ENCODE measurements at regions not wholly inside any gene's neighbourhood (a gene's known extent, or its start where the extent isn't known, plus 50 kb on each side); places are given as distances from the start of the nearest gene placed in this dataset.
A peak's percentile ranks its signal among the peaks of the same experiment; 100 is the strongest.
"Not testable (repeated sequence)": the region's sequence is repeated elsewhere in the genome, so short reads cannot be mapped to it uniquely, and the experiment has no call there.

- no peak overlapping the region for H3K4me3 ChIP-seq
- no peak for DNase-seq (ENCODE audit: low spot score in 2 of 2)
- H3K27me3 ChIP-seq: peaks cover 32% of the 10 kb centered on the region
- H3K36me3 ChIP-seq: no peaks in the 10 kb centered on the region
- TF ChIP-seq POLR2A (IDR thresholded peaks at IDR 0.05): no peak
- no peak for TF ChIP-seq EP300 (IDR thresholded peaks at IDR 0.05)
- TF ChIP-seq, protein P1, sequence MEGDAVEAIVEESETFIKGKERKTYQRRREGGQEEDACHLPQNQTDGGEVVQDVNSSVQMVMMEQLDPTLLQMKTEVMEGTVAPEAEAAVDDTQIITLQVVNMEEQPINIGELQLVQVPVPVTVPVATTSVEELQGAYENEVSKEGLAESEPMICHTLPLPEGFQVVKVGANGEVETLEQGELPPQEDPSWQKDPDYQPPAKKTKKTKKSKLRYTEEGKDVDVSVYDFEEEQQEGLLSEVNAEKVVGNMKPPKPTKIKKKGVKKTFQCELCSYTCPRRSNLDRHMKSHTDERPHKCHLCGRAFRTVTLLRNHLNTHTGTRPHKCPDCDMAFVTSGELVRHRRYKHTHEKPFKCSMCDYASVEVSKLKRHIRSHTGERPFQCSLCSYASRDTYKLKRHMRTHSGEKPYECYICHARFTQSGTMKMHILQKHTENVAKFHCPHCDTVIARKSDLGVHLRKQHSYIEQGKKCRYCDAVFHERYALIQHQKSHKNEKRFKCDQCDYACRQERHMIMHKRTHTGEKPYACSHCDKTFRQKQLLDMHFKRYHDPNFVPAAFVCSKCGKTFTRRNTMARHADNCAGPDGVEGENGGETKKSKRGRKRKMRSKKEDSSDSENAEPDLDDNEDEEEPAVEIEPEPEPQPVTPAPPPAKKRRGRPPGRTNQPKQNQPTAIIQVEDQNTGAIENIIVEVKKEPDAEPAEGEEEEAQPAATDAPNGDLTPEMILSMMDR (IDR thresholded peaks at IDR 0.05): no peak
- TF ChIP-seq POLR2AphosphoS5 (IDR thresholded peaks at IDR 0.05): no peak
- WGBS: 70% methylated on average over 6 of the region's 9 CpGs
- no peaks in the 10 kb centered on the region for H3K9me3 ChIP-seq
- H3K4me1 ChIP-seq: no peaks in the 10 kb centered on the region
- no peak overlapping the region for H3K27ac ChIP-seq
Observed at GRCh38 chr12:131437706-131438492, 273.0 kb upstream of the SFSWAP start.

DNA sequence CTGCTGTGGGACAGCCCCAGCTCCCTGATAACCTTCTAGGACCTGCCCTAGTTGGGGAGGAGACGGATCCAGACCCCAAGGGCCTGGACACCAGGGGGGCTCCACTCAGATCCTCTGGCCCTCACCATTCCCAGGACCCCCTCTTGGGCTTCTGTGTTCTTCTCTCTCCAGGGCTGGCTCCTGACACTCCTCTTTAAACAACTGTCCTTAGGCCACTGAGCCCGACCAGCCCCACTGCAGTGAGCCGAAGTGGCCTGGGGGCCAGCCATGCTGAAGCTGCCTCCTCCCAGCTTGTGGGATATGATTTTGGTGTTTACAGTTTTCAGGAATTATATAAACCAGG lies 272.4 kb upstream of the SFSWAP start:
- not testable (repeated sequence) for H3K36me3 ChIP-seq; DNase-seq (ENCODE audit: low spot score in 2 of 2); H3K4me1 ChIP-seq; H3K4me3 ChIP-seq; H3K9me3 ChIP-seq
- peaks cover 32% of the 10 kb centered on the region for H3K27me3 ChIP-seq
- 83% methylated on average over 3 of the region's 3 CpGs for WGBS
- H3K27ac ChIP-seq: peak overlapping the region; percentile 62

DNA sequence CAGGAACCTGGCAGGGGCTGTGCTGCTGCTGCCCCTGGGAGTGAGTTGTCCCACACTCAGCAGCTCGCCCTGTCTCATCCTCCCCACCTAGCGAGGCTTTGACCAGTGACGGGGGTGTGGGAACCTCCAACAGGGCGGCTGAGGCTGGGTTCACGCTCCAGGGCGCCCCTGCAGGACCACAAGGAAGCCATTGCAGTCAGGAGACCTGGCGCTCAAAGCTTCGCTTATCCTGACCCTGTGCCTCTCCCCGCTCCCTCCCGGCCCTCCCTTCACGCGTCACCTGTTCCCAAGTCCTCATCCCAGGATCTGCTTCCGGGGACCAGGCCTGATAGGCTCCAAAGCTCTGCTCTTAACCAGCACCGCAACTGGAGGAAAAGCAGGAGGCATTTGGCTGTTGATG lies 272.0 kb upstream of the SFSWAP start:
- TF ChIP-seq POLR2A (IDR thresholded peaks at IDR 0.05): no peak
- TF ChIP-seq, protein P1 (IDR thresholded peaks at IDR 0.05): no peak
- TF ChIP-seq EP300 (IDR thresholded peaks at IDR 0.05): no peak
- no peak for TF ChIP-seq POLR2AphosphoS5 (IDR thresholded peaks at IDR 0.05)
- peak overlapping the region; percentile 62 for H3K27ac ChIP-seq
- no peaks in the 10 kb centered on the region for H3K9me3 ChIP-seq
- no peaks in the 10 kb centered on the region for H3K36me3 ChIP-seq
- no peak overlapping the region for H3K4me3 ChIP-seq
- 74% methylated on average over 14 of the region's 14 CpGs for WGBS
- no peaks in the 10 kb centered on the region for H3K4me1 ChIP-seq
- peaks cover 32% of the 10 kb centered on the region for H3K27me3 ChIP-seq
- DNase-seq (ENCODE audit: low spot score in 2 of 2): no peak

DNA sequence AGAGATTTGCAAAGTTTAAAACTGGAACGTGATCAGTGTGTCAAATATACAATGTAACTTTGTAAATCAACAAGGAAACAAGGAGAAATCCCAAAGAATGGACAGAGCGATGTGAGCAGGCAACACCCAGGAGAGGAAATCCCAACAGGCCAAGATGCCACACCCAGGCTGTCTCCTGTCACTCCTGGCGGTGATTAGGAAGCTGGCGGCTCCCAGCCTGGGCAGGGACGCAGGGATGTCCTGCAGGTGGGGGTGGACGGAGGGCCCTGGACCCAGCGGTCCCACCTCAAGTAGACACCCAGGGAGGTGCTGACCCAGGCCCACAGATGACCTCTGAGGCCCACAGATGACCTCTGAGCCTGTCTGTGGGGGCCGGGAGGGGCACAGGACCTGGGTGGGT lies 271.1 kb upstream of the SFSWAP start:
- H3K4me1 ChIP-seq; DNase-seq (ENCODE audit: low spot score in 2 of 2); H3K4me3 ChIP-seq; H3K27ac ChIP-seq; H3K36me3 ChIP-seq; H3K9me3 ChIP-seq: not testable (repeated sequence)
- WGBS: no CpG with 5 or more reads among the region's 8 CpGs
- H3K27me3 ChIP-seq: peaks cover 25% of the 10 kb centered on the region

GRCh38 chr12:131440209-131441059 lies 270.5 kb upstream of the SFSWAP start:
- WGBS: 61% methylated on average over 1 of the region's 21 CpGs
- not testable (repeated sequence) for H3K4me1 ChIP-seq; H3K27ac ChIP-seq; H3K4me3 ChIP-seq; H3K36me3 ChIP-seq; H3K9me3 ChIP-seq; DNase-seq (ENCODE audit: low spot score in 2 of 2)
- H3K27me3 ChIP-seq: peaks cover 23% of the 10 kb centered on the region

- H3K4me3 ChIP-seq: no peak overlapping the region
- H3K27ac ChIP-seq: no peak overlapping the region
- H3K36me3 ChIP-seq: no peaks in the 10 kb centered on the region
- no peaks in the 10 kb centered on the region for H3K4me1 ChIP-seq
- H3K9me3 ChIP-seq: no peaks in the 10 kb centered on the region
- peaks cover 21% of the 10 kb centered on the region for H3K27me3 ChIP-seq
- DNase-seq (ENCODE audit: low spot score in 2 of 2): no peak
- 76% methylated on average over 5 of the region's 6 CpGs for WGBS
- TF ChIP-seq POLR2AphosphoS5 (IDR thresholded peaks at IDR 0.05): no peak
- TF ChIP-seq, protein P1 (IDR thresholded peaks at IDR 0.05): no peak
- TF ChIP-seq EP300 (IDR thresholded peaks at IDR 0.05): no peak
Observed at GRCh38 chr12:131441060-131441396, 269.9 kb upstream of the SFSWAP start.

Measured in suprapubic skin (tissue), 4 donors.